ENCODE measurements at regions not wholly inside any gene's neighbourhood (a gene's known extent, or its start where the extent isn't known, plus 50 kb on each side); places are given as distances from the start of the nearest gene placed in this dataset.

- H3K4me1 ChIP-seq (ENCODE audit: control insufficient read depth, insufficient read depth, low read length) = no peaks in the 10 kb centered on the region
- no TSS peak for BruUV-seq (replicated peaks)
- DNase-seq (ENCODE audit: low read depth, low spot score) = no peak
- intact Hi-C loops (cut with micrococcal nuclease; ENCODE audit: unreplicated experiment) (no loop called here), in situ Hi-C loops (cut with HindIII; ENCODE audit: low pct_unique_long_range_greater_than_20kb, low sequenced_read_pairs) (no loop called here)
- TF ChIP-seq CTCF (IDR thresholded peaks at IDR 0.05) (no peak), TCF7L2 (IDR thresholded peaks at IDR 0.05; ENCODE audit: low read depth, low read length) (no peak), REST (IDR thresholded peaks at IDR 0.05; ENCODE audit: insufficient read depth in 1 of 2, low read depth in 2 of 2, low read length in 1 of 2) (no peak), SIN3A (IDR thresholded peaks at IDR 0.05; ENCODE audit: borderline replicate concordance, insufficient read depth, low read depth, low read length) (no peak), POLR2AphosphoS5 (IDR thresholded peaks at IDR 0.05; ENCODE audit: low read depth, low read length) (no peak)
- H3K36me3 ChIP-seq (ENCODE audit: control insufficient read depth, insufficient read depth, low read length) = no peaks in the 10 kb centered on the region
- H3K27ac ChIP-seq (ENCODE audit: low read length) = no peak overlapping the region
- POLR2A ChIA-PET = no interaction called here
- H3K4me3 ChIP-seq (ENCODE audit: low read depth in 2 of 2, low read length in 2 of 2) = no peak overlapping the region
- CTCF ChIA-PET = no interaction called here
- no peaks in the 10 kb centered on the region for H3K9me3 ChIP-seq (ENCODE audit: control insufficient read depth, insufficient read depth, low read depth, low read length)
- peak; percentile 40; the same call in 1 of the 2 replicates for ATAC-seq
- H3K27me3 ChIP-seq (ENCODE audit: control insufficient read depth, insufficient read depth, low read length) = peaks cover 11% of the 10 kb centered on the region
Measured at GRCh38 chr15:101541501-101542292, 52.2 kb upstream of the PCSK6 start.

- no peak overlapping the region for H3K27ac ChIP-seq (ENCODE audit: low read length)
- BruUV-seq (replicated peaks) = no TSS peak
- ATAC-seq = peak; percentile 50; the same call in 1 of the 2 replicates
- TF ChIP-seq TCF7L2 (IDR thresholded peaks at IDR 0.05; ENCODE audit: low read depth, low read length) = no peak
- no peak for TF ChIP-seq SIN3A (IDR thresholded peaks at IDR 0.05; ENCODE audit: borderline replicate concordance, insufficient read depth, low read depth, low read length)
- no peak for TF ChIP-seq CTCF (IDR thresholded peaks at IDR 0.05)
- TF ChIP-seq REST (IDR thresholded peaks at IDR 0.05; ENCODE audit: insufficient read depth in 1 of 2, low read depth in 2 of 2, low read length in 1 of 2) = no peak
- TF ChIP-seq POLR2AphosphoS5 (IDR thresholded peaks at IDR 0.05; ENCODE audit: low read depth, low read length) = no peak
- in situ Hi-C loops (cut with HindIII; ENCODE audit: low pct_unique_long_range_greater_than_20kb, low sequenced_read_pairs) = no loop called here
- H3K9me3 ChIP-seq (ENCODE audit: control insufficient read depth, insufficient read depth, low read depth, low read length) = no peaks in the 10 kb centered on the region
- H3K36me3 ChIP-seq (ENCODE audit: control insufficient read depth, insufficient read depth, low read length) = no peaks in the 10 kb centered on the region
- ChIA-PET POLR2A (no interaction called here), CTCF (no interaction called here)
- intact Hi-C loops (cut with micrococcal nuclease; ENCODE audit: unreplicated experiment) = no loop called here
- H3K27me3 ChIP-seq (ENCODE audit: control insufficient read depth, insufficient read depth, low read length) = peaks cover 4% of the 10 kb centered on the region
- H3K4me3 ChIP-seq (ENCODE audit: low read depth in 2 of 2, low read length in 2 of 2) = no peak overlapping the region
- H3K4me1 ChIP-seq (ENCODE audit: control insufficient read depth, insufficient read depth, low read length) = no peaks in the 10 kb centered on the region
- DNase-seq (ENCODE audit: low read depth, low spot score) = no peak
Measured at GRCh38 chr15:101540480-101541239, 51.2 kb upstream of the PCSK6 start.
